H9 (cell line): ENCODE measurements at regions not wholly inside any gene's neighbourhood (a gene's known extent, or its start where the extent isn't known, plus 50 kb on each side); places are given as distances from the start of the nearest gene placed in this dataset.

ENCODE experiments used
- DNase-seq: peaks from one replicate; pipeline ENCODE4 v3.0.0-alpha.2; 2017
- H2AFZ ChIP-seq: one replicate; pipeline ENCODE4 v1.6.1; 2013; ENCODE audit warnings: mild to moderate bottlenecking, low read length, control low read depth, moderate library complexity
- H2AK5ac ChIP-seq: 2 replicates; pipeline ENCODE4 v1.6.1; 2013; ENCODE audit warnings: low read length, control low read depth, mixed read lengths; ENCODE audit not compliant: insufficient read length
- H2BK120ac ChIP-seq: one replicate; pipeline ENCODE4 v1.6.1; 2013; ENCODE audit warnings: low read depth, mild to moderate bottlenecking, low read length, control low read depth, inconsistent platforms; ENCODE audit not compliant: poor library complexity, severe bottlenecking
- H2BK12ac ChIP-seq: 2 replicates; pipeline ENCODE4 v1.6.1; 2013; ENCODE audit warnings: low read length, control low read depth, mixed read lengths, low read depth; ENCODE audit not compliant: insufficient read length
- H2BK15ac ChIP-seq: 2 replicates; pipeline ENCODE4 v1.6.1; 2013; ENCODE audit warnings: low read depth, low read length, control low read depth
- H2BK20ac ChIP-seq: one replicate; pipeline ENCODE4 v1.6.1; 2013; ENCODE audit warnings: low read depth, mild to moderate bottlenecking, low read length, control low read depth, inconsistent platforms; ENCODE audit not compliant: poor library complexity, severe bottlenecking
- H2BK5ac ChIP-seq: 2 replicates; pipeline ENCODE4 v1.6.1; 2013; ENCODE audit warnings: low read length, control low read depth, mixed read lengths; ENCODE audit not compliant: insufficient read length
- H3K14ac ChIP-seq: 2 replicates; pipeline ENCODE4 v1.6.1; 2013; ENCODE audit warnings: low read length, control low read depth; ENCODE audit not compliant: insufficient read depth
- H3K18ac ChIP-seq: 2 replicates; pipeline ENCODE4 v1.6.1; 2013; ENCODE audit warnings: low read depth, mild to moderate bottlenecking, mixed read lengths, low read length, control low read depth; ENCODE audit not compliant: insufficient read length
- H3K23ac ChIP-seq: 2 replicates; pipeline ENCODE4 v1.6.1; 2013; ENCODE audit warnings: low read length, control low read depth, mixed read lengths, low read depth; ENCODE audit not compliant: insufficient read length
- H3K23me2 ChIP-seq: 2 replicates; pipeline ENCODE4 v1.6.1; 2013; ENCODE audit warnings: low read depth, mild to moderate bottlenecking, mixed read lengths, low read length, control low read depth; ENCODE audit not compliant: insufficient read length, poor library complexity, severe bottlenecking
- H3K27ac ChIP-seq: 2 replicates; pipeline ENCODE4 v1.5.1; 2013; ENCODE audit warnings: low read length, control low read depth, mixed read lengths, low read depth; ENCODE audit not compliant: insufficient read length
- H3K27me3 ChIP-seq: 2 replicates; pipeline ENCODE4 v1.6.1; 2013; ENCODE audit warnings: low read length, control low read depth, inconsistent platforms; ENCODE audit not compliant: insufficient read depth
- H3K4ac ChIP-seq: 2 replicates; pipeline ENCODE4 v1.6.1; 2013; ENCODE audit warnings: low read depth, mild to moderate bottlenecking, control low read depth, inconsistent platforms, low read length, moderate library complexity
- H3K4me1 ChIP-seq: 2 replicates; pipeline ENCODE4 v1.6.1; 2013; ENCODE audit warnings: low read length, control low read depth, inconsistent platforms; ENCODE audit not compliant: insufficient read depth
- H3K4me2 ChIP-seq: 2 replicates; pipeline ENCODE4 v1.6.1; 2013; ENCODE audit warnings: low read length, control low read depth, mixed read lengths; ENCODE audit not compliant: insufficient read length, insufficient read depth
- H3K56ac ChIP-seq: 2 replicates; pipeline ENCODE4 v1.6.1; 2013; ENCODE audit warnings: low read depth, mild to moderate bottlenecking, mixed read lengths, low read length, control low read depth; ENCODE audit not compliant: insufficient read length
- H3K79me1 ChIP-seq: 2 replicates; pipeline ENCODE4 v1.6.1; 2013; ENCODE audit warnings: low read depth, mild to moderate bottlenecking, moderate library complexity, low read length, control low read depth, inconsistent platforms; ENCODE audit not compliant: insufficient read depth, poor library complexity, severe bottlenecking
- H3K79me2 ChIP-seq: 2 replicates; pipeline ENCODE4 v1.6.1; 2013; ENCODE audit warnings: low read length, control low read depth, inconsistent platforms; ENCODE audit not compliant: insufficient read depth
- H3K9ac ChIP-seq: 2 replicates; pipeline ENCODE4 v1.6.1; 2013; ENCODE audit warnings: low read length, control low read depth, mixed read lengths; ENCODE audit not compliant: insufficient read length; ENCODE audit errors: extremely low read depth
- H3K9me3 ChIP-seq: one replicate; pipeline ENCODE4 v1.6.1; 2013; ENCODE audit warnings: low read depth, low read length, inconsistent platforms; ENCODE audit not compliant: control insufficient read depth
- H3T11ph ChIP-seq: one replicate; pipeline ENCODE4 v1.6.1; 2013; ENCODE audit warnings: mild to moderate bottlenecking, low read length, control low read depth, inconsistent platforms
- H4K20me1 ChIP-seq: one replicate; pipeline ENCODE4 v1.6.1; 2013; ENCODE audit not compliant: control insufficient read depth, insufficient read length, insufficient read depth
- H4K5ac ChIP-seq: 2 replicates; pipeline ENCODE4 v1.6.1; 2013; ENCODE audit warnings: low read depth, mild to moderate bottlenecking, mixed read lengths, low read length, control low read depth; ENCODE audit not compliant: insufficient read length
- H4K8ac ChIP-seq: replicated peaks from 2 replicates; pipeline ENCODE4 v1.6.1; 2013; ENCODE audit warnings: low read length, control low read depth, mixed read lengths, low read depth; ENCODE audit not compliant: insufficient read length
- H4K91ac ChIP-seq: 2 replicates; pipeline ENCODE4 v1.6.1; 2013; ENCODE audit warnings: low read depth, mild to moderate bottlenecking, moderate library complexity, mixed read lengths, low read length, control low read depth; ENCODE audit not compliant: insufficient read length
- H3K27ac Mint-ChIP-seq, 3 experiments: 2 replicates in 2 of 3; 3 replicates in 1 of 3; pipeline ENCODE4 v1.8.0; 2020 to 2021; ENCODE audit warnings: mixed read lengths in 3 of 3, mild to moderate bottlenecking in 1 of 3, moderate library complexity in 1 of 3
- H3K27me3 Mint-ChIP-seq: 2 replicates; pipeline ENCODE4 v1.8.0; 2021; ENCODE audit warnings: low read depth, mild to moderate bottlenecking, moderate library complexity, mixed read lengths
- H3K36me3 Mint-ChIP-seq, 3 experiments: 2 replicates in 2 of 3; 3 replicates in 1 of 3; pipeline ENCODE4 v1.8.0; 2020 to 2021; ENCODE audit warnings: low read depth in 3 of 3, mixed read lengths in 3 of 3; ENCODE audit not compliant: insufficient read depth in 1 of 3
- H3K4me1 Mint-ChIP-seq, 2 experiments: 2 replicates each; pipeline ENCODE4 v1.8.0; 2020; ENCODE audit warnings: mixed read lengths in 2 of 2
- H3K4me3 Mint-ChIP-seq, 2 experiments: 2 replicates in 1 of 2; 3 replicates in 1 of 2; pipeline ENCODE4 v1.8.0; 2020 to 2021; ENCODE audit warnings: mild to moderate bottlenecking in 2 of 2, mixed read lengths in 2 of 2, moderate library complexity in 1 of 2
- H3K9me3 Mint-ChIP-seq, 2 experiments: 2 replicates in 1 of 2; 3 replicates in 1 of 2; pipeline ENCODE4 v1.8.0; 2020; ENCODE audit warnings: mild to moderate bottlenecking in 2 of 2, mixed read lengths in 2 of 2, moderate library complexity in 1 of 2
- WGBS: extraction: QIAGEN DNeasy Blood & Tissue Kit; methylation state at CpG from one replicate; pipeline ENCODE4 v1.1.7; 2013; ENCODE audit warnings: missing lambda C conversion rate, low lambda C conversion rate, mixed read lengths; ENCODE audit not compliant: insufficient read length; ENCODE audit errors: extremely low coverage; 5-methylcytosine and 5-hydroxymethylcytosine counted together
- TF ChIP-seq, protein P1 (sequence below): fragments of 200-600 bp; sonication (generic); conservative IDR thresholded peaks from 3 replicates; pipeline ENCODE4 v1.8.0; 2021; ENCODE audit warnings: antibody characterized with exemption, mild to moderate bottlenecking

DNA sequence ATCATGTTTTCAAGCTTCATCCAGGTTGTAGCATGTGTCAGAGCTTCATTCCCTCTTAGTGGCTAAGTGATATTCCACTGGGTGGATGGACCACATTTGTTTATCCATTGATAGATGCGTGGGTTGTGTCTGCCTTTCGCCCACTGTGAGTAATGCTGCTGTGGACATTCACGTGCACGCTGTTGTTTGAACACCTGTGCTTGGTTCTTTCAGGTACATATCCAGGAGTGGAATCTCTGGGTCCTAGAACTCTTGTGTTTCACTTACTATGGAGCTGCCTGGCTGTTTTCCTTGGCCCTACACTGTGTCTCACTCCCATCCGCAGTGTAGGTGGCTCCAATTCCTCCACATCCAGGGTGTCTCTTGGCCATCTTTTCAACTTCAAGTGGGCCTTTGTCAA lies 224.2 kb downstream of the C16orf95 start:
- H3K4me1 Mint-ChIP-seq, result peaks cover 35 to 37% of the 10 kb centered on the region in 2 experiments
- H2BK5ac ChIP-seq, result no peak overlapping the region
- no peak overlapping the region for H2BK120ac ChIP-seq
- no peak overlapping the region for H2BK15ac ChIP-seq
- H3K23ac ChIP-seq, result no peak overlapping the region
- H3K79me2 ChIP-seq, result no peaks in the 10 kb centered on the region
- no peaks in the 10 kb centered on the region for H3K79me1 ChIP-seq
- H4K91ac ChIP-seq, result no peak overlapping the region
- no peak overlapping the region for H3K4me2 ChIP-seq
- no peak overlapping the region for H3K14ac ChIP-seq
- H3K27me3 Mint-ChIP-seq, result peaks cover 5% of the 10 kb centered on the region; the same call in 1 of the 2 replicates
- H2BK12ac ChIP-seq, result no peak overlapping the region
- no peak overlapping the region for H4K5ac ChIP-seq
- H3K9me3 Mint-ChIP-seq, result no peaks in the 10 kb centered on the region
- H4K8ac ChIP-seq, result no peak overlapping the region
- no CpG with 5 or more reads among the region's 5 CpGs for WGBS
- no peak overlapping the region for H3K27ac Mint-ChIP-seq
- no peak overlapping the region for H3K27ac ChIP-seq
- H3T11ph ChIP-seq, result no peak overlapping the region
- TF ChIP-seq, protein P1, sequence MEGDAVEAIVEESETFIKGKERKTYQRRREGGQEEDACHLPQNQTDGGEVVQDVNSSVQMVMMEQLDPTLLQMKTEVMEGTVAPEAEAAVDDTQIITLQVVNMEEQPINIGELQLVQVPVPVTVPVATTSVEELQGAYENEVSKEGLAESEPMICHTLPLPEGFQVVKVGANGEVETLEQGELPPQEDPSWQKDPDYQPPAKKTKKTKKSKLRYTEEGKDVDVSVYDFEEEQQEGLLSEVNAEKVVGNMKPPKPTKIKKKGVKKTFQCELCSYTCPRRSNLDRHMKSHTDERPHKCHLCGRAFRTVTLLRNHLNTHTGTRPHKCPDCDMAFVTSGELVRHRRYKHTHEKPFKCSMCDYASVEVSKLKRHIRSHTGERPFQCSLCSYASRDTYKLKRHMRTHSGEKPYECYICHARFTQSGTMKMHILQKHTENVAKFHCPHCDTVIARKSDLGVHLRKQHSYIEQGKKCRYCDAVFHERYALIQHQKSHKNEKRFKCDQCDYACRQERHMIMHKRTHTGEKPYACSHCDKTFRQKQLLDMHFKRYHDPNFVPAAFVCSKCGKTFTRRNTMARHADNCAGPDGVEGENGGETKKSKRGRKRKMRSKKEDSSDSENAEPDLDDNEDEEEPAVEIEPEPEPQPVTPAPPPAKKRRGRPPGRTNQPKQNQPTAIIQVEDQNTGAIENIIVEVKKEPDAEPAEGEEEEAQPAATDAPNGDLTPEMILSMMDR, result no peak
- H3K36me3 Mint-ChIP-seq, result no peaks in the 10 kb centered on the region
- no peaks in the 10 kb centered on the region for H3K23me2 ChIP-seq
- no peak overlapping the region for H3K56ac ChIP-seq
- H2AK5ac ChIP-seq, result no peak overlapping the region
- no peak for DNase-seq
- H3K18ac ChIP-seq, result no peak overlapping the region
- H2BK20ac ChIP-seq, result no peak overlapping the region
- no peaks in the 10 kb centered on the region; the same call in 1 of the 2 replicates for H3K4me1 ChIP-seq
- H3K9ac ChIP-seq, result no peak overlapping the region
- H3K27me3 ChIP-seq, result no peaks in the 10 kb centered on the region
- H2AFZ ChIP-seq, result no peak overlapping the region
- no peak overlapping the region for H3K4ac ChIP-seq
- no peaks in the 10 kb centered on the region for H4K20me1 ChIP-seq
- no peaks in the 10 kb centered on the region for H3K9me3 ChIP-seq
- no peak overlapping the region for H3K4me3 Mint-ChIP-seq
